B cell (primary cell): ENCODE measurements at regions not wholly inside any gene's neighbourhood (a gene's known extent, or its start where the extent isn't known, plus 50 kb on each side); places are given as distances from the start of the nearest gene placed in this dataset.

Experiments used
- CTCF ChIP-seq: fragments of 200-600 bp; IDR thresholded peaks from one replicate; pipeline ENCODE4 v1.8.0; 2022; ENCODE audit warnings: antibody characterized with exemption, mild to moderate bottlenecking
- EZH2 ChIP-seq: IDR thresholded peaks from 2 replicates; pipeline ENCODE4 v1.6.1; 2012; ENCODE audit warnings: borderline replicate concordance, low read depth, mild to moderate bottlenecking, moderate library complexity, low read length; ENCODE audit not compliant: insufficient read depth, poor library complexity, severe bottlenecking

DNA sequence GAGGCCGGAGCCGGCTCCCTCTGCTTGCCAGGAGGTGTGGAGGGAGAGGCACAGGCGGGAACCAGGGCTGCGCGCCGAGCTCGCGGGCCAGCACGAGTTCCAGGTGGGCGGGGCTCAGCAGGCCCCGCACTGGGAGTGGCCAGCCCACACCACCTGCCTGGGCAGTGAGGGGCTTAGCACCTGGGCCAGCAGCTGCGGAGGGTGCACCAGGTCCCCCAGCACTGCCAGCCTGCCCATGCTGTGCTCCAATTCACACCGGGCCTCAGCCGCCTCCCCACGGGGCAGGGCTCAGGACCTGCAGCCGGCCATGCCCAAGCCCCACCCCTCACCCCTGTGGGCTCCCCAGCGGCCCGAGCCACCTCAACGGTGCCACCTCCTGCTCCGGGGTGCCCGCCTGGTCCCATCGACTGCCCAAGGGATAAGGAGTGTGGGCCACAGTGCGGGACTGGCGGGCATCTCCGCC lies 72.4 kb upstream of the PPP2R5C start:
- TF ChIP-seq CTCF (no peak), EZH2 (no peak)
